Stimulated activated CD8-positive, alpha-beta memory T cell treated with anti-CD3 and anti-CD28 coated beads, Interleukin-15, amount 100 ng/mL, for 24 hours (primary cell): ENCODE measurements at regions not wholly inside any gene's neighbourhood (a gene's known extent, or its start where the extent isn't known, plus 50 kb on each side); places are given as distances from the start of the nearest gene placed in this dataset.

Source experiments
- DNase-seq: peaks from one replicate; pipeline ENCODE4 v3.0.0-alpha.2; 2020; ENCODE audit warnings: low read depth

DNA sequence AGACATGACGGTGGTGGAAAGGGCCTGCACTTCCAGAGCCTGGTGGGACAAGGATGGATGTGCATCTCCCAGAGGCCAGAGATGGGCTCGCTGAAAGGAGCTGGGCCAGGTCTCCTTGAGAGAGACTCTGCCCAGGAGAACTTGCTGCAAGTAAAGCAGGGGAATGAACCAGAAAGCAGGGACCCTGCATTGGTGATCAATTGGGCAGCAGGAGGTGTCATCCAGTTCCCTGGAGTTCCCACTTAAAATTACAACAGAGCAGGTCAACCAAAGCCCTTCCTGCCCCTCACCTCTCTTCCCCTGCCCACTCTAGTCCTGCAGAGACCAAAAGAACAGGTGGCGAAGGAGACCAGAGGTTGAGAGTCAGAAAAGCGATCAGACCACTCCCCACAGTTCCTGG lies 69.7 kb upstream of the CAB39 start:
- no peak for DNase-seq

DNA sequence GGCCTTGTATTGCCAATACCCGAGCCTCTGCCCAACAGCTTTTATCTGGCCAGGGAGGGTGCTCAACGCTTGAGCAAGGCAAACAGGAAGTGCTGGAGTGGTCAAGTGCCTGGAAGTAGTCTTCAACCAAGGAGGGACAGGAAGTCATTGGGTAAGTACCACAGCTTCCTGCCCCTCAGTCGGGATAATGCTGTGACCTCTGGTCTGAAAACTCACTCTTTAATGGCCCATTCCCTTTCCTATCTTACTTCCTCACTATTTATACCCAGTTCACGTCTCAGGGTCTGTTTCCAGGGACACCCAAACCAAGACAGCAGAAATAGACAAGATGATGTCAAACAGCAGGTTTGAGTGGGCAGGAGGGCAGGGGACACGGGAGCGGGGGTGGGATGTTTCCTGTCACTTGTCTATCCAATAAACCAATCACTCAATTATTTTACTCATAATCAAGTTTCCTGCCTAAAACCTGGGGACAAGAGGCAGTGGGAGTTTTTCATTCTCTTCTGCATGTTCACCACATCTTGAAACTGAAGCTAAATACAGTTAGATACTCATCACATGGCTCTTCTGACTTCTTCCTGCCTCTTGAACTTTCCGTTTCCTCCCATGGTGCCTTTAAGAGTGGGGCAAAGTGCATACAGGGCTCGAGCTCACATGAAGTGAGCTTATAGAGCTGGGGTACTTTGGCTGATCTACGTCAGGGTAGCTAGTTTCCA lies 68.9 kb upstream of the CAB39 start:
- no peak for DNase-seq

DNA sequence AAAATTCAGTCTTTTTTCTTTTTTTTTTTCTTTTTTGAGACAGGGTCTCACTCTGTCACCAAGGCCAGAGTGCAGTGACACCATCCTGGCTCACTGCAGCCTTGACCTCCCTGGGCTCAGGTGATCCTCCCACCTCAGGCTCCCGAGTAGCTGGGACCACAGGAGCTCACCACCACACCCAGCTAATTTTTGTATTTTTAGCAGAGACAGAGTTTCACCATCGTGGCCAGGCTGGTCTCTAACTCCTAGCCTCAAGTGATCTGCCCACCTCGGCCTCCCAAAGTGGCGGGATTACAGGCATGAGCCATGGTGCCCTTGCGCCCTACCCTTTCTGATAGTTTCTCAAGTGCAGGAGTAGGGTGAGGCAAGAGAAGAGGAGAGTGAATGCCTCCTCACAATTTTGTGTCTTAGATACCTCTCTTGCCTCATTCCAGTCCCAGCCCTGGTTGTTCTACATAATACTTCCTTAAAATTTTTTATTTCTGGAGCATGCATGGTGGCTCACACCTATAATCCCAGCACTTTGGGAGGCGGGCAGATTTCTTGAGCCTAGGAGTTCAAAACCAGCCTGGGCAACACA lies 68.2 kb upstream of the CAB39 start:
- no peak for DNase-seq

DNA sequence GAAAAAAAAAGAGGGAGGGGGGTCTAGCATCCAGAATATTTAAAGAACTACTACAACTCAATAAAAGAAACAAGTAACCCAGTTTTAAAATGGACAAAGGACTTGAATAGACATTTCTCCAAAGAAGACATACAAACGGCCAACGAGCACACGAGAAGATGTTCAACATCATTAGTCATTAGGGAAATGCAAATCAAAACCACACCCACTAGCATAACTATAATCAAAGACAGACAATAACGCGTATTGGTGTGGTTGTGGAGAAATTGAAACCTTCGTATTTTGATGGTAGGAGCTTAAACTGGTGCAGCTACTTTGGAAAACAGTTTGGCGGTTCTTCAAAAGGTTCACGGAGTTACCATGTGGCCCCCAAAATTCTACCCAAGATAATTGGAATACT lies 64.3 kb upstream of the CAB39 start:
- DNase-seq, result no peak

DNA sequence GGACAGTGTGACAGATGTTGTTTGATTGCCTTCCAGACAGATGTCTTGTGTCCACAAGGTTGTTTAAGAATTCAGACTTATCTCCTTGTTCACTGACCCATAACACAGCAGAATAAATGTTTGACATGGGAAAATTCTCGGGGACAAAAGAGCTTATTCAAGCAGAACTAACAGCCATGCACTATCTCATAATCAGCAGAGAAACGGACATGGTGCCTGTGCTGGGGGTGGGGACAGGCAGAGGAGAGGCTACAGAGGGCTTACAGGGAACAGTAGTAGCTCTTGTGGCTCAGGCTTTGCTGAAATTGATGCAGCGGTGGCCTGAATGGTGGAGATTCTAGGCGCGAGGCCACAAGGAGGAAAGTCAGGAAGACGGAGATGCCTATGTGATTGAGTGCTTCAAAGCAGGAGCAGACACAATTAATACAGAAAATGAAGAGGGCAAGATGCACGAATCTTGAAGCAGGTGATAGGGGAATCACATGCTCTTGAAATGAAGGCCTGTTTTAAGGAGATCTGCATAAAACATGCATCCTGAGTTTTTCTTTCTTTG lies 62.0 kb upstream of the CAB39 start:
- no peak for DNase-seq

DNA sequence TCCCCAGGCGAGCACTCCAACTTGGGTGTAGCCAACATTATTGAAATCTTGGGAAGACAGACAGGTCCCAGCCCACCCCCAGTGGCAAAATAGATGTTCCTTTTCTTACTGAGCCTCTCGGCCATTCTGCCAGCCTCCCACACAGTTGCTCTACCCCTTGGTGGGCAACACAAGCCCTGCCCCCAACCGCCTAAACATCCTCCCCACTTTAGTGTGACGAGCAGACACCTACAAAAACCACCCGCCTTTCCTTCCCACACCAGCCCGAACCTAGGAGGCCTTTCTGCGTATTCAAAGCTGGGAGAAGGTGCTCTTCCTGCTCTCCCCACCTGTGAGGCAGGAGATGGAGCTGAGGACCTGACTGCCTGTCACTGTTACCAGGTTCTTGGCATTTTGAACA lies 58.6 kb upstream of the CAB39 start:
- DNase-seq, result no peak

DNA sequence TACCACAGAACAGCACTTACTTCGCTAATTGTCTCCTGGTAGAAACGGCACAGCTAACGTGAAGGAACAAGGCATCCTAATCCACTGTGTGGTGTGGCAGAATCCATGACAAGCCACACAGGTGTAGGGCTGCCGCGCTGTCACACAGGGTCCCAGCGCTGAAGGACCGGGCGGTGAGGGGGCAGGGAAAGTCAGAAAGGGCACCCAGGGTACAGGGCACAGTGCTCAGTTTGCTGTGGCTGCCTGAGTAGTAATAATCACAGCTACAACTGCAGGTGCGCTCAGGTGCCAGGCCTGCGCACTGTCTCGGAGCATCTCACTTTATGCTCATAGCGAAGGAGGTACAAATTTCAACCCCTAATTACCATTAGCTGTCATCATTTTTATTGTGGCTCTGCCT lies 55.2 kb upstream of the CAB39 start:
- DNase-seq, result no peak

DNA sequence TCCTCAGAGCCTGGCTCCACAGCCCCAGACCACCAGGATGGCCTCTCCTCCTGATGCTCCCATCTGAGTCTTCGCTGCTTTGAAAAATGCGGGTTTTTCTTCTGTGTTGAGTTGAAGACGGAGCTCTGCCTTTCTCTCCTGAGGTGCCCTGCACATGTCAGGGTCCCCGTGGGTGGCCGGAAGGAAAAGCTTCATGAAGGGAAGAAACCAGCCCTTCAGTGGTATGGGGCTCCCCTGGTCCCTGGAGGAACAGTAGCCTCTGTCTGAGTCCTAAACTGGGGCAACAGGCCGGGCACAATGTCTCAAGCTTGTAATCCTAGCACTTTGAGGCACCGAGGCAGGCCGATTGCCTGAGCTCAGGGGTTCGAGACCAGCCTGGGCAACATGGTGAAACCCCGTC lies 54.7 kb upstream of the CAB39 start:
- no peak for DNase-seq

DNA sequence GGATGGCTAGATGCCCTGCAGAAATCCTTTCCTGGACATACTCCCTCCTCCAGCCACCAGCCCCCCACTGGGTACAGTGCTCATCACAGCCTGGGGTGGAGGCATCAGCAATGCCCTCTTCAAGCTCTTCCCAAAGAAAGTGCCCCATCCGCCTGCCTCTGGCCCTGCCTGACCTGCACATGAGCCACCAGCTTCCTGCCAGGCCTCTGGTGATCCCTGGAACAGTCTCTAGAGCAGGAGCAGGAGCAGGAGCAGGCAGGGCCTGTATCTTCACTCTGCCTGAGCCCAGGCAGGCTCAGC lies 54.1 kb upstream of the CAB39 start:
- no peak for DNase-seq

DNA sequence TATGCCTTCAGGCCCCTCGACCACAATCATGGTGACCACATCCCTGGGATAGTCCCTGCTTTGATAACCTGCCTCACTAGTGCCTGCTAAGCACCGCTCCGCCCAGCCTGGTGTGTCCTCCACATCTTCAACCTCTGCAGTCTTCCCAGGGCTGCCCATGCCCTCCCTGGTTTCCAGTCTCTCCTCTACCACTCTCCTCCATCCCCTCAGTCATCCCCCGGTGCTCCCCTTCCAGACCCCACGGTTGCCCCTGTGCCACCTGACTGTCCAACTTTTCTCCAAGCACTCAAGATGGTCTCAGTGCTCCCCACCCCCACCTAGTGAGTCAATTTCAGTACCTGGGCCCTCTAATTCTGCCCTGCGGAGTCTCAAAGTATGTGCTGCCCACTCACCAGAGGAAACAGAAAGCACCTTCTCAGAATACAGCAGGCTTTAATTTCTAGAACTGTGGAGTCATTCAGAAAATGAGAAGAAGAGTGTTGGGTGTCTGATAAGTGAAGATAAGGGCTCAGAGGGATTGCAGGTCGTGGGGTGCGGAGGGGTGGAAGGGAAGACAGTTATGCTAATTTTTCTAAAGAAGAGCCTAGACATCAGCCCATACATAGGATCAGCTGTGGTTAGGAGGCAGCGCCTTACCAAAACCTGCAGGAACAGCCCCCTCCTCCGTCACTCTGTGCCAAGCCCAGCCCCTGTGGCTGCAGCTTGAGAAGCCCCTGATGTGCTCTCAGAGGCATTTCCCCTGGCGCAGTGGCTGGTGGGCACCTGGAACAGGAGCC lies 53.6 kb upstream of the CAB39 start:
- peak; percentile 42 for DNase-seq

DNA sequence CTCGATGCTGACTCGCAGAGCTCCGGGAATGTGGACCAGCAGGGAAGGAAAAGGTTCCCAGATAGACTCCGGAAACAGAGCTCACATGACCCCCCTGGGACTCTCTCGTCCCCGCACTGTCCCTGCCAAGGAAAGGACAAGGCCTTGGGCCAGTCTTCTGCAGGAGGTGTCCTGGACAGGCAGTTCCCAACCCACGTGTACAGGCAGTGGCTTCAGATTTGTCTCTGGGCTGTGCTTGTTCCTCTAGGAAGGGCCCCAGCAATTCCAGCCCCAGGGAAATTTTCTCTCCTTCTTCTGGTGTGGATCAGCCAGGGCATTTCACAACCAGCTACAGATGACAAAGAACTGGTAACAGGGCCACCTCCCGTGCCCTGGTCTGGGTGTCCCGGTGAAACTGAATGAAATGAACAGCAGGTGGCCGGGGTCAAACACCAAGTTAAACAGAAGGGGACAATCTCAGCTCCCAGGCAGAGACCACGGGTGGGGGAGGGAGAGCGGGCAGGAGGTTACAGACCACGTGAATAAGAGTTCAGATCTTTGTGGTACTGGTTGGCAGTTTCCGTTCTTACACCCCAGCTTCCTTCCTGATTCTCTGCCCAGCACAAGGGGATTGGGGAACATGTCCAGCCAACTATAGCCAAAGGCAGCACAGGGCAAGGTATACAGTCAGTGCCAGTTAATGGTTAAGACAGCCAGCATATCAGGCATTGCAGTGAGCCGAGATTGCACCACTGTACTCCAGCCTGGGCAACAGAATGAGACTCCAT lies 52.2 kb upstream of the CAB39 start:
- no peak for DNase-seq

DNA sequence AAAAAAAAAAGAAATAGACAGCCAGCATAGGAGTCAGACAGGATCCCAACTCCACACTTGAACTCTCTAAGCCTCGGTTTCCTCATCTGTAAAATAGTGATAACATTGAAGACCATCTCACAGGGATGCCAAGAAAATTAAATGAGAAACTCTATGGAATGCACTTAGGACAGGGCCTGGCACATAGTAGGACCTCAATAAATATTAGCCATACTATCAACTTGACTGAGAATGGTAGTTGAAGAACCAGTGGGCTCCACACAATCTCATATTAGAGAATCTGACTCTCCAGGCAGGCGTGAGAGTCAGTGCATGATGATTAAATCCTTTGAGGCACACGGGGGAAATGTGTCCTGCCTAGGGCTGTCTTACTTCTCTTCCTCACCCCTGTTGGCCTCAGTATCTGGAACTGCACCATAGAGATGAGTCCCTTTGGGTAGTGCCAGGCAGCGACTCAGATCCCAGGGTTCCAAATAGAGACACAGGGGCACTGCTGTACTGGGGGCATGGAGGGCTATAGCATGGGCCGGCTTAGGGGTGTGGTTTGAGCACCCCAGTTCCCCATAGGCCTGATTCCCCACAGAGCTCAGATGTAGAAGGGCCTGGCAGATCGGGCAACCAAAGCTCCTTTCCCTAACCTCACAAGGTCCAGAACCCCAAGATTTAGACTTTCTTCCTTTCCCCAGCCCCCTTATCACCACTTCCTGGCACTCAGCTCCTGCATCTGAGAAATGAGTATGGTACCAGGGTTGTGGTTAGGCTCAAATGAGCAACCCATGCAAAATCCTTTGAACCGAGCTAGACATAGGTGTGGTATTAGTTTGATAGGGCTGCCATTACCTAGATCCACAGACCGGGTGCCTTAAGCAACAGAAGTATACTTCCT lies 51.3 kb upstream of the CAB39 start:
- no peak for DNase-seq
